ENCODE measurements at regions not wholly inside any gene's neighbourhood (a gene's known extent, or its start where the extent isn't known, plus 50 kb on each side); places are given as distances from the start of the nearest gene placed in this dataset.
"Not testable (repeated sequence)": the region's sequence is repeated elsewhere in the genome, so short reads cannot be mapped to it uniquely, and the experiment has no call there.

- TF ChIP-seq, protein P1, sequence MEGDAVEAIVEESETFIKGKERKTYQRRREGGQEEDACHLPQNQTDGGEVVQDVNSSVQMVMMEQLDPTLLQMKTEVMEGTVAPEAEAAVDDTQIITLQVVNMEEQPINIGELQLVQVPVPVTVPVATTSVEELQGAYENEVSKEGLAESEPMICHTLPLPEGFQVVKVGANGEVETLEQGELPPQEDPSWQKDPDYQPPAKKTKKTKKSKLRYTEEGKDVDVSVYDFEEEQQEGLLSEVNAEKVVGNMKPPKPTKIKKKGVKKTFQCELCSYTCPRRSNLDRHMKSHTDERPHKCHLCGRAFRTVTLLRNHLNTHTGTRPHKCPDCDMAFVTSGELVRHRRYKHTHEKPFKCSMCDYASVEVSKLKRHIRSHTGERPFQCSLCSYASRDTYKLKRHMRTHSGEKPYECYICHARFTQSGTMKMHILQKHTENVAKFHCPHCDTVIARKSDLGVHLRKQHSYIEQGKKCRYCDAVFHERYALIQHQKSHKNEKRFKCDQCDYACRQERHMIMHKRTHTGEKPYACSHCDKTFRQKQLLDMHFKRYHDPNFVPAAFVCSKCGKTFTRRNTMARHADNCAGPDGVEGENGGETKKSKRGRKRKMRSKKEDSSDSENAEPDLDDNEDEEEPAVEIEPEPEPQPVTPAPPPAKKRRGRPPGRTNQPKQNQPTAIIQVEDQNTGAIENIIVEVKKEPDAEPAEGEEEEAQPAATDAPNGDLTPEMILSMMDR (conservative IDR thresholded peaks at IDR 0.05 in 1 of 2, IDR thresholded peaks at IDR 0.05 in 1 of 2; ENCODE audit: low read depth in 1 of 2, low read length in 2 of 2), result not testable (repeated sequence)
- not testable (repeated sequence) for TF ChIP-seq EZH2 (IDR thresholded peaks at IDR 0.05; ENCODE audit: low read length, missing control alignments)
Observed at GRCh38 chr3:134740077-134740476, 55.0 kb upstream of the EPHB1 start.

Data from fibroblast of lung (primary cell).